ENCODE measurements at regions not wholly inside any gene's neighbourhood (a gene's known extent, or its start where the extent isn't known, plus 50 kb on each side); places are given as distances from the start of the nearest gene placed in this dataset.
"Not testable (repeated sequence)": the region's sequence is repeated elsewhere in the genome, so short reads cannot be mapped to it uniquely, and the experiment has no call there.

GRCh38 chr17:70888324-70888723, 719.0 kb downstream of the KCNJ2 start:
- no peak for DNase-seq

- DNase-seq: no peak
Observed at GRCh38 chr17:70891306-70891705, 722.0 kb downstream of the KCNJ2 start.

GRCh38 chr17:70892527-70892926, 723.2 kb downstream of the KCNJ2 start:
- DNase-seq: no peak

GRCh38 chr17:70896843-70897242, 727.5 kb downstream of the KCNJ2 start:
- no peak for DNase-seq

GRCh38 chr17:70897446-70897845, 728.1 kb downstream of the KCNJ2 start:
- no peak for DNase-seq

- no peak for DNase-seq
Observed at GRCh38 chr17:70901870-70902269, 732.5 kb downstream of the KCNJ2 start.

GRCh38 chr17:70905796-70906195, 736.5 kb downstream of the KCNJ2 start:
- DNase-seq: no peak

- no peak for DNase-seq
Observed at GRCh38 chr17:70906808-70907207, 737.5 kb downstream of the KCNJ2 start.

- DNase-seq: no peak
Observed at GRCh38 chr17:70912716-70913485, 743.6 kb downstream of the KCNJ2 start.

GRCh38 chr17:70916469-70916868, 747.1 kb downstream of the KCNJ2 start:
- no peak for DNase-seq

- no peak for DNase-seq
Observed at GRCh38 chr17:70919241-70919640, 749.9 kb downstream of the KCNJ2 start.

- no peak for DNase-seq
Observed at GRCh38 chr17:70920416-70920815, 751.1 kb downstream of the KCNJ2 start.

GRCh38 chr17:70922268-70922667, 752.9 kb downstream of the KCNJ2 start:
- DNase-seq: no peak

GRCh38 chr17:70924776-70925175, 755.4 kb downstream of the KCNJ2 start:
- no peak for DNase-seq

- DNase-seq: no peak
Observed at GRCh38 chr17:70929226-70929625, 759.9 kb downstream of the KCNJ2 start.

- DNase-seq: no peak
Observed at GRCh38 chr17:70934231-70934630, 764.9 kb downstream of the KCNJ2 start.

- DNase-seq: no peak
Observed at GRCh38 chr17:70934835-70935234, 765.5 kb downstream of the KCNJ2 start.

GRCh38 chr17:70936724-70937123, 767.4 kb downstream of the KCNJ2 start:
- DNase-seq: no peak

GRCh38 chr17:70938336-70938735, 769.0 kb downstream of the KCNJ2 start:
- no peak for DNase-seq

- no peak for DNase-seq
Observed at GRCh38 chr17:70945386-70945785, 776.1 kb downstream of the KCNJ2 start.

GRCh38 chr17:70947215-70947614, 777.9 kb downstream of the KCNJ2 start:
- DNase-seq: no peak

GRCh38 chr17:70947636-70948565, 778.6 kb downstream of the KCNJ2 start:
- DNase-seq: no peak

GRCh38 chr17:70953140-70953539, 783.8 kb downstream of the KCNJ2 start:
- not testable (repeated sequence) for DNase-seq

- no peak for DNase-seq
Observed at GRCh38 chr17:70955441-70955840, 786.1 kb downstream of the KCNJ2 start.

Measured in amniotic stem cell (primary cell).